Heart left ventricle (tissue), 16 donors: ENCODE measurements at regions not wholly inside any gene's neighbourhood (a gene's known extent, or its start where the extent isn't known, plus 50 kb on each side); places are given as distances from the start of the nearest gene placed in this dataset.

Source experiments
- ATAC-seq, 4 donors: fragments of 200-7000 bp; cut with Tn5 transposase; one replicate each; pipeline ENCODE4 v1.9.1; 2020 to 2022; ENCODE audit warnings: moderate library complexity in 4 of 4, mild to moderate bottlenecking in 3 of 4, moderate number of reproducible peaks in 1 of 4
- DNase-seq, 5 donors: peaks; one replicate each; pipeline ENCODE4 v3.0.0-alpha.2; 2020
- H3K27ac ChIP-seq, 12 donors: fragments of 200-600 bp; sonication (generic) in 4 of 12; one replicate each; pipeline versions ENCODE4 v1.5.0 to v1.8.0; 2016 to 2022; ENCODE audit warnings: mild to moderate bottlenecking in 2 of 12
- H3K27me3 ChIP-seq, 9 donors: fragments of 200-600 bp; sonication (generic) in 2 of 9; one replicate each; pipeline versions ENCODE4 v1.5.1 to v1.8.0; 2016 to 2022; ENCODE audit warnings: mild to moderate bottlenecking in 3 of 9
- H3K36me3 ChIP-seq, 9 donors: fragments of 200-600 bp; sonication (generic) in 2 of 9; one replicate each; pipeline versions ENCODE4 v1.5.0 to v1.8.0; 2018 to 2022; ENCODE audit warnings: mild to moderate bottlenecking in 2 of 9
- H3K4me1 ChIP-seq, 12 donors: fragments of 200-600 bp; sonication (generic) in 4 of 12; one replicate each; pipeline versions ENCODE4 v1.5.0 to v1.8.0; 2016 to 2022; ENCODE audit warnings: mild to moderate bottlenecking in 3 of 12
- H3K4me3 ChIP-seq, 12 donors: fragments of 200-600 bp; sonication (generic) in 4 of 12; one replicate each; pipeline versions ENCODE4 v1.5.0 to v1.8.0; 2017 to 2022; ENCODE audit warnings: mild to moderate bottlenecking in 9 of 12, moderate library complexity in 4 of 12
- H3K9me3 ChIP-seq, 12 donors: fragments of 200-600 bp; sonication (generic) in 4 of 12; one replicate each; pipeline versions ENCODE4 v1.5.0 to v1.8.0; 2016 to 2022; ENCODE audit warnings: mild to moderate bottlenecking in 1 of 12
- CTCF ChIP-seq, 12 donors: fragments of 200-600 bp; sonication (generic) in 4 of 12; IDR thresholded peaks; one replicate each; pipeline versions ENCODE4 v1.5.0 to v1.8.0; 2018 to 2022; ENCODE audit warnings: antibody characterized with exemption in 12 of 12, mild to moderate bottlenecking in 5 of 12
- POLR2A ChIP-seq, 2 donors: fragments of 450-650 bp; IDR thresholded peaks; one replicate each; pipeline ENCODE4 v1.6.1; 2017; ENCODE audit warnings: antibody characterized with exemption in 2 of 2, mild to moderate bottlenecking in 2 of 2, moderate library complexity in 2 of 2
- WGBS, 4 donors: extraction: QIAGEN DNeasy Blood & Tissue Kit in 2 of 4; methylation state at CpG; one replicate each; pipeline versions ENCODE4 v1.1.5 to v1.1.7; 2013 to 2018; 5-methylcytosine and 5-hydroxymethylcytosine counted together
- intact Hi-C, 10 donors: fragments of 100-400 bp; cut with DNase I; formaldehyde crosslinking; loops; one replicate each; pipeline versions ENCODE4 v1.11.1 to v1.14.2; 2022
- donor health status: ischemic (EF 13 %, LVEDD 7.1; RV severe dilation, severe dysfunction).
- donor health status: healthy with polysubstance abuse.
- donor health status: DM: no; HTN: yes; CAD: no.
- donor health status: DM: no; HTN: no; CAD: no.
- donor health status: ischemic (EF 25% LVEDD 6.9; RV normal size, moderate dysfunction).
- donor health status: ischemic (EF 25% LVEDD 5.7; RV mildly dilated, moderate dysfunction).
- donor health status: healthy.
- donor health status: DM: yes; HTN: yes; CAD: no.
- donor health status: ischemic (EF 35%, LVEDD 5.7; RV mildly dilated, moderate dysfunction).
- donor health status: nonischemic (EF 11% LVEDD 7.7; RV severe dilation, severe dysfunction).
- donor health status: DM: yes; HTN: yes; CAD: no.
- donor health status: PGD.
- donor health status: ischemic (EF 29% LVEDD 5.4; RV normal size, mild dysfunction).
- donor health status: nonischemic (EF 23%, LVEDD 6.1; RV moderate dilation, normal function).

- TF ChIP-seq CTCF (IDR thresholded peaks at IDR 0.05), result no peak
- no peak for TF ChIP-seq POLR2A (IDR thresholded peaks at IDR 0.05)
- Histone ChIP-seq H3K4me1 (no peaks in the 10 kb centered on the region), H3K27me3 (no peaks in the 10 kb centered on the region), H3K9me3 (peaks cover 0 to 5% (median 0%) of the 10 kb centered on the region in 12 donors), H3K27ac (no peak overlapping the region), H3K36me3 (no peaks in the 10 kb centered on the region), H3K4me3 (no peak overlapping the region)
- DNase-seq, result no peak
- WGBS, 4 donors, result 55 to 70% (median 62%) methylated on average over 2 of the region's 2 CpGs
- no peak for ATAC-seq
- intact Hi-C loops, result no loop called here
Observed at GRCh38 chr4:66062044-66062443, 391.8 kb upstream of the EPHA5 start.

- no peak overlapping the region for H3K27ac ChIP-seq
- ATAC-seq, result no peak
- TF ChIP-seq POLR2A (IDR thresholded peaks at IDR 0.05) (no peak), CTCF (IDR thresholded peaks at IDR 0.05) (no peak)
- H3K4me1 ChIP-seq, result no peaks in the 10 kb centered on the region
- intact Hi-C loops, result no loop called here
- H3K27me3 ChIP-seq, result no peaks in the 10 kb centered on the region
- H3K4me3 ChIP-seq, result no peak overlapping the region
- H3K9me3 ChIP-seq, result peaks cover 0 to 5% (median 0%) of the 10 kb centered on the region in 12 donors
- no peaks in the 10 kb centered on the region for H3K36me3 ChIP-seq
- WGBS, 4 donors, result 71 to 78% (median 75%) methylated on average over 2 of the region's 2 CpGs
- DNase-seq, result no peak
Observed at GRCh38 chr4:66059556-66059955, 389.3 kb upstream of the EPHA5 start.

GRCh38 chr4:66059136-66059535 is 388.8 kb upstream of the EPHA5 start:
- WGBS, 4 donors, result 36 to 46% (median 43%) methylated on average over 1 of the region's 1 CpG
- TF ChIP-seq POLR2A (IDR thresholded peaks at IDR 0.05) (no peak), CTCF (IDR thresholded peaks at IDR 0.05) (no peak)
- no peak for ATAC-seq
- Histone ChIP-seq H3K9me3 (peaks cover 0 to 5% (median 0%) of the 10 kb centered on the region in 12 donors), H3K4me3 (no peak overlapping the region), H3K27ac (no peak overlapping the region), H3K4me1 (no peaks in the 10 kb centered on the region), H3K36me3 (no peaks in the 10 kb centered on the region), H3K27me3 (no peaks in the 10 kb centered on the region)
- DNase-seq, result no peak
- intact Hi-C loops, result no loop called here

GRCh38 chr4:66055999-66056398 is 385.7 kb upstream of the EPHA5 start:
- H3K36me3 ChIP-seq, result no peaks in the 10 kb centered on the region

More at GRCh38 chr4:66055999-66056398, 385.7 kb upstream of the EPHA5 start:
- Histone ChIP-seq H3K27ac (no peak overlapping the region), H3K27me3 (no peaks in the 10 kb centered on the region), H3K9me3 (no peaks in the 10 kb centered on the region), H3K4me3 (no peak overlapping the region), H3K4me1 (no peaks in the 10 kb centered on the region)
- no peak for DNase-seq
- ATAC-seq, result no peak
- intact Hi-C loops, result no loop called here
- TF ChIP-seq POLR2A (IDR thresholded peaks at IDR 0.05), result no peak
- TF ChIP-seq CTCF (IDR thresholded peaks at IDR 0.05), result no peak
